ENCODE measurements at regions not wholly inside any gene's neighbourhood (a gene's known extent, or its start where the extent isn't known, plus 50 kb on each side); places are given as distances from the start of the nearest gene placed in this dataset.

GRCh38 chr3:34150992-34151391, 352.6 kb downstream of the PDCD6IP start:
- TF ChIP-seq POLR2A (IDR thresholded peaks at IDR 0.05) = no peak
- TF ChIP-seq, protein P1, sequence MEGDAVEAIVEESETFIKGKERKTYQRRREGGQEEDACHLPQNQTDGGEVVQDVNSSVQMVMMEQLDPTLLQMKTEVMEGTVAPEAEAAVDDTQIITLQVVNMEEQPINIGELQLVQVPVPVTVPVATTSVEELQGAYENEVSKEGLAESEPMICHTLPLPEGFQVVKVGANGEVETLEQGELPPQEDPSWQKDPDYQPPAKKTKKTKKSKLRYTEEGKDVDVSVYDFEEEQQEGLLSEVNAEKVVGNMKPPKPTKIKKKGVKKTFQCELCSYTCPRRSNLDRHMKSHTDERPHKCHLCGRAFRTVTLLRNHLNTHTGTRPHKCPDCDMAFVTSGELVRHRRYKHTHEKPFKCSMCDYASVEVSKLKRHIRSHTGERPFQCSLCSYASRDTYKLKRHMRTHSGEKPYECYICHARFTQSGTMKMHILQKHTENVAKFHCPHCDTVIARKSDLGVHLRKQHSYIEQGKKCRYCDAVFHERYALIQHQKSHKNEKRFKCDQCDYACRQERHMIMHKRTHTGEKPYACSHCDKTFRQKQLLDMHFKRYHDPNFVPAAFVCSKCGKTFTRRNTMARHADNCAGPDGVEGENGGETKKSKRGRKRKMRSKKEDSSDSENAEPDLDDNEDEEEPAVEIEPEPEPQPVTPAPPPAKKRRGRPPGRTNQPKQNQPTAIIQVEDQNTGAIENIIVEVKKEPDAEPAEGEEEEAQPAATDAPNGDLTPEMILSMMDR (IDR thresholded peaks at IDR 0.05) = no peak
